Endothelial cell of umbilical vein (primary cell): ENCODE measurements at regions not wholly inside any gene's neighbourhood (a gene's known extent, or its start where the extent isn't known, plus 50 kb on each side); places are given as distances from the start of the nearest gene placed in this dataset.
A peak's percentile ranks its signal among the peaks of the same experiment; 100 is the strongest.

Experiments used
- BruUV-seq: library from RNA; stranded (reverse); fragments of 400-500 nt; replicated peaks from 2 replicates; lab custom pipeline; 2021; lab: Mats Ljungman, UMichigan
- CTCF ChIA-PET: fragments of 300-600, 350-600 bp; sonication (Branson Sonifier 250); formaldehyde crosslinking; loops from one replicate; lab custom pipeline; 2021; ENCODE audit warnings: antibody characterized with exemption, inconsistent platforms; lab: Charles Lee
- POLR2A ChIA-PET: fragments of 300-600, 350-600 bp; sonication (Branson Sonifier 250); formaldehyde crosslinking; loops from one replicate; lab custom pipeline; 2021; ENCODE audit warnings: antibody characterized with exemption, inconsistent platforms; lab: Charles Lee
- DNase-seq: peaks from one replicate; pipeline ENCODE4 v3.0.0-alpha.2; 2011; ENCODE audit warnings: low read depth, low spot score
- FAIRE-seq: peaks from 2 replicates; lab custom pipeline; 2011; peaks lifted over from hg19 to GRCh38; lab: Jason Lieb, UNC
- H2AFZ ChIP-seq: 2 replicates; pipeline ENCODE4 v1.6.0; 2012; ENCODE audit warnings: low read depth, low read length, control low read depth, inconsistent platforms
- H3K27ac ChIP-seq: 2 replicates; pipeline ENCODE4 v1.5.1; 2011; ENCODE audit warnings: low read depth, mild to moderate bottlenecking, control low read depth, low read length, moderate library complexity; ENCODE audit not compliant: insufficient read depth
- H3K27me3 ChIP-seq, 2 experiments: 2 replicates each; pipeline versions ENCODE4 v1.6.0 to v1.6.1; 2011; ENCODE audit warnings: low read length in 2 of 2, mixed read lengths in 1 of 2; ENCODE audit not compliant: control insufficient read depth in 2 of 2, insufficient read depth in 2 of 2
- H3K36me3 ChIP-seq, 2 experiments: 2 replicates in 1 of 2; 3 replicates in 1 of 2; pipeline ENCODE4 v1.5.1; 2011; ENCODE audit warnings: low read length in 2 of 2, mild to moderate bottlenecking in 1 of 2, moderate library complexity in 1 of 2; ENCODE audit not compliant: control insufficient read depth in 2 of 2, insufficient read depth in 2 of 2; ENCODE audit errors: extremely low read depth in 1 of 2
- H3K4me1 ChIP-seq: 3 replicates; pipeline ENCODE4 v1.5.1; 2011; ENCODE audit warnings: mild to moderate bottlenecking, low read length; ENCODE audit not compliant: control insufficient read depth, insufficient read depth; ENCODE audit errors: extremely low read depth
- H3K4me2 ChIP-seq: 2 replicates; pipeline ENCODE4 v1.6.1; 2011; ENCODE audit warnings: low read length, control low read depth, mixed read lengths; ENCODE audit not compliant: insufficient read depth
- H3K4me3 ChIP-seq, 3 experiments: fragments of 200-600 bp in 1 of 3; sonication (generic), shearing (Covaris generic) in 1 of 3; replicated peaks in 1 of 3; 2 replicates each; pipeline ENCODE4 v1.5.1; 2011 to 2016; ENCODE audit warnings: control low read depth in 3 of 3, low read length in 3 of 3, mild to moderate bottlenecking in 2 of 3, inconsistent platforms in 1 of 3, low read depth in 1 of 3, moderate library complexity in 1 of 3; ENCODE audit not compliant: insufficient read depth in 1 of 3
- H3K79me2 ChIP-seq: 2 replicates; pipeline ENCODE4 v1.6.0; 2012; ENCODE audit warnings: low read length, inconsistent platforms; ENCODE audit not compliant: control insufficient read depth, insufficient read depth
- H3K9ac ChIP-seq: replicated peaks from 2 replicates; pipeline ENCODE3; 2011; ENCODE audit warnings: low read length, control low read depth; ENCODE audit not compliant: insufficient read depth; ENCODE audit errors: extremely low read depth
- H3K9me1 ChIP-seq: replicated peaks from 3 replicates; pipeline ENCODE4 v1.6.0; 2011; ENCODE audit warnings: mild to moderate bottlenecking, low read length; ENCODE audit not compliant: control insufficient read depth, insufficient read depth; ENCODE audit errors: extremely low read depth
- H3K9me3 ChIP-seq: replicated peaks from 2 replicates; pipeline ENCODE4 v1.5.1; 2012; ENCODE audit warnings: low read length, inconsistent platforms; ENCODE audit not compliant: control insufficient read depth, insufficient read depth
- H4K20me1 ChIP-seq: replicated peaks from 2 replicates; pipeline ENCODE3; 2011; ENCODE audit warnings: mild to moderate bottlenecking, low read length; ENCODE audit not compliant: control insufficient read depth, insufficient read depth; ENCODE audit errors: extremely low read depth
- CTCF ChIP-seq, 2 donors: IDR thresholded peaks; 1 replicate in 1 of 2; 2 replicates in 1 of 2; pipeline ENCODE4 v1.5.1; 2011; ENCODE audit warnings: low read length in 2 of 2, mild to moderate bottlenecking in 2 of 2, moderate library complexity in 2 of 2, control low read depth in 1 of 2, inconsistent platforms in 1 of 2, low read depth in 1 of 2; ENCODE audit not compliant: insufficient read depth in 1 of 2; ENCODE audit errors: extremely low read depth in 1 of 2
- EZH2 ChIP-seq: IDR thresholded peaks from 2 replicates; pipeline ENCODE4 v1.6.1; 2012; ENCODE audit warnings: borderline replicate concordance, low read depth, mild to moderate bottlenecking, moderate library complexity, low read length, inconsistent platforms; ENCODE audit not compliant: severe bottlenecking
- FOS ChIP-seq: IDR thresholded peaks from 2 replicates; pipeline ENCODE4 v1.6.1; 2011; ENCODE audit warnings: mild to moderate bottlenecking, low read length, moderate library complexity, borderline replicate concordance; ENCODE audit not compliant: insufficient read depth
- GATA2 ChIP-seq: IDR thresholded peaks from 2 replicates; pipeline ENCODE4 v1.7.0; 2011; ENCODE audit warnings: low read depth, mild to moderate bottlenecking, moderate library complexity, mixed read lengths, low read length; ENCODE audit not compliant: insufficient read length, insufficient read depth
- JUN ChIP-seq: IDR thresholded peaks from 2 replicates; pipeline ENCODE4 v1.6.1; 2011; ENCODE audit warnings: borderline replicate concordance, low read depth; ENCODE audit not compliant: insufficient read length, insufficient read depth
- MYC ChIP-seq: IDR thresholded peaks from one replicate; pipeline ENCODE4 v1.6.1; 2011; ENCODE audit warnings: mild to moderate bottlenecking, low read depth, low read length
- POLR2A ChIP-seq: IDR thresholded peaks from 2 replicates; pipeline ENCODE4 v1.6.1; 2012; ENCODE audit warnings: low read depth, mild to moderate bottlenecking, control low read depth, low read length
- POLR2AphosphoS5 ChIP-seq: IDR thresholded peaks from 2 replicates; pipeline ENCODE4 v1.6.1; 2012; ENCODE audit warnings: low read depth, mild to moderate bottlenecking, control low read depth, low read length, moderate library complexity; ENCODE audit not compliant: insufficient read depth
- dilution Hi-C: fragments of 300-500 bp; cut with MboI; formaldehyde crosslinking; loops from one replicate; pipeline ENCODE4 v1.15.0; 2019; ENCODE audit warnings: low sequenced_read_pairs; ENCODE audit not compliant: extremely low pct_ligation_motif_present
- intact Hi-C: fragments of 100-400 bp; cut with micrococcal nuclease; formaldehyde crosslinking; loops from one replicate; pipeline ENCODE4 v1.10.0; 2022
- TF ChIP-seq, protein P1 (sequence below): IDR thresholded peaks from 2 replicates; pipeline ENCODE4 v1.6.1; 2011; ENCODE audit not compliant: insufficient read depth, insufficient read length

DNA sequence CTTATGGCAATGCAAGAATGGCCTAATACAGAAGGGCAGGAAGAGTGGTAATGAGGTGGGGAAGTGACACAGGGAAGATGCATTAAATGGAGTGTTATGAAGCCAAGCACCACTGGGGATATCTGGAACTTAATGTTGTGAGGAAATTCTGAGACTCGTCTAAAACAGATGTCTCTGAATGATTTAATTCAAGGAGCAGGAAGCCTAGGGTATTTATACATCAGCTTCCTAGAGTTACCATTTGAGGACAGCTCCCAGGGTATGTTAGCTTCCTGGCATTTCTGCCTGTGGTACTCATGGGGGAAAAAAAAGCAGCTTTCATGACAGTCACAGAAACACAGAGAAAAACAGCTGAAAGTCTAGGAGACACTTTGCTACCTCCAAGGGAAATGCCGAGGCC is 989.5 kb downstream of the CBLN2 start:
- POLR2A ChIA-PET, result no interaction called here
- no peaks in the 10 kb centered on the region for H4K20me1 ChIP-seq
- DNase-seq (peak; percentile 13), FAIRE-seq (no peak)
- H2AFZ ChIP-seq, result no peak overlapping the region
- H3K36me3 ChIP-seq, result no peaks in the 10 kb centered on the region
- TF ChIP-seq JUN (no peak), CTCF (IDR thresholded peaks at IDR 0.05; ENCODE audit: extremely low read depth in 1 of 2, insufficient read depth in 1 of 2, low read depth in 1 of 2, low read length in 2 of 2) (no peak)
- no peak overlapping the region for H3K27ac ChIP-seq
- no peak overlapping the region for H3K9ac ChIP-seq
- H3K79me2 ChIP-seq, result no peaks in the 10 kb centered on the region
- H3K4me1 ChIP-seq, result peaks cover 1% of the 10 kb centered on the region
- no peaks in the 10 kb centered on the region for H3K27me3 ChIP-seq
- dilution Hi-C loops (no loop called here), intact Hi-C loops (no loop called here)
- H3K4me3 ChIP-seq, result no peak overlapping the region
- H3K9me3 ChIP-seq, result no peaks in the 10 kb centered on the region
- no peaks in the 10 kb centered on the region for H3K9me1 ChIP-seq
- H3K4me2 ChIP-seq, result no peak overlapping the region
- no TSS peak for BruUV-seq
- CTCF ChIA-PET, result interaction anchor here (1.0 kb wide), 1 partner anchor 32 kb away, joined by 3 read pairs; no protein-coding TSS in a partner anchor

GRCh38 chr18:71541643-71542042 is 1002.5 kb downstream of the CBLN2 start:
- Histone ChIP-seq H3K4me1 (no peaks in the 10 kb centered on the region), H3K9ac (no peak overlapping the region), H4K20me1 (no peaks in the 10 kb centered on the region), H3K79me2 (no peaks in the 10 kb centered on the region), H3K9me1 (no peaks in the 10 kb centered on the region), H2AFZ (no peak overlapping the region), H3K4me2 (no peak overlapping the region), H3K36me3 (no peaks in the 10 kb centered on the region), H3K27me3 (no peaks in the 10 kb centered on the region), H3K4me3 (no peak overlapping the region), H3K27ac (no peak overlapping the region), H3K9me3 (peaks cover 2% of the 10 kb centered on the region)
- ChIA-PET POLR2A (no interaction called here), CTCF (no interaction called here)
- intact Hi-C loops (no loop called here), dilution Hi-C loops (no loop called here)
- no peak for TF ChIP-seq MYC
- TF ChIP-seq, protein P1, sequence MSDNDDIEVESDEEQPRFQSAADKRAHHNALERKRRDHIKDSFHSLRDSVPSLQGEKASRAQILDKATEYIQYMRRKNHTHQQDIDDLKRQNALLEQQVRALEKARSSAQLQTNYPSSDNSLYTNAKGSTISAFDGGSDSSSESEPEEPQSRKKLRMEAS, result no peak
- TF ChIP-seq EZH2, result no peak
- no peak for TF ChIP-seq CTCF (IDR thresholded peaks at IDR 0.05; ENCODE audit: extremely low read depth in 1 of 2, insufficient read depth in 1 of 2, low read depth in 1 of 2, low read length in 2 of 2)
- no peak for TF ChIP-seq GATA2
- no peak for TF ChIP-seq JUN
- no peak for TF ChIP-seq POLR2A
- TF ChIP-seq FOS, result no peak
- no peak for TF ChIP-seq POLR2AphosphoS5
- FAIRE-seq (no peak), DNase-seq (no peak)
- BruUV-seq, result no TSS peak
